ENCODE measurements at regions not wholly inside any gene's neighbourhood (a gene's known extent, or its start where the extent isn't known, plus 50 kb on each side); places are given as distances from the start of the nearest gene placed in this dataset.

DNA sequence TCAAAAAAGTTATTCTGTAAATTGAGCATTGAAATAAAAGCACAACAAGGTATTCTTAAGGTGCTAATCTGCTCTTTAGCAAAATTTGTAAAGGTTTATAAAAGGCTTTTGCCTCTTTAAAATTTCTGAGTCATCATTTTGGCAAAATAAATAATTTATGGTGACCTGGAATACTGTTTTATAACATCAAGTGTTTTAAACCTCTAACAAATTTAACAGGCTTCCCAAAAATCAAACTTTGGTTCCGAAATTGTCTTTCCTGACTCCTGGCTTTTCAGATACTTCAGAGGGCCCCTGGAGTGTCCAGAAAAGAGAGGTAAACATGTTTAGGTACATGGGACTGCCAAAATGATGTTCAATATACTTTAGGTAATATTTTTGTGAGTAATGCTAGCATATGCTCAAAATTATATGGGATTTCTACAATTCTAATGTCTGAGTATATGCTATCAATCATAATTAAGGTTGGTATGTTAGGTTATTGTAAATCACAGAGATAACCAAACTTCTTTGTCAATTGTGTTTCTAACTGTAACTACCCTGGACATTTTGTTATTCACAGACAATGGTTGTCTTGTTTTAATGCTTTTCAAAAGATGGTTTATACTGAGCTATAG is 160.3 kb upstream of the OLIG3 start:
- H3K4me1 ChIP-seq (ENCODE audit: insufficient read depth, low read length): no peaks in the 10 kb centered on the region
- H3K9me3 ChIP-seq (ENCODE audit: control insufficient read depth, insufficient read depth, low read length): peaks cover 5% of the 10 kb centered on the region; the same call in 1 of the 2 replicates
- no peak overlapping the region for H3K9ac ChIP-seq (ENCODE audit: low read depth, low read length)
- no peaks in the 10 kb centered on the region for H3K36me3 ChIP-seq (ENCODE audit: insufficient read depth, low read length)

DNA sequence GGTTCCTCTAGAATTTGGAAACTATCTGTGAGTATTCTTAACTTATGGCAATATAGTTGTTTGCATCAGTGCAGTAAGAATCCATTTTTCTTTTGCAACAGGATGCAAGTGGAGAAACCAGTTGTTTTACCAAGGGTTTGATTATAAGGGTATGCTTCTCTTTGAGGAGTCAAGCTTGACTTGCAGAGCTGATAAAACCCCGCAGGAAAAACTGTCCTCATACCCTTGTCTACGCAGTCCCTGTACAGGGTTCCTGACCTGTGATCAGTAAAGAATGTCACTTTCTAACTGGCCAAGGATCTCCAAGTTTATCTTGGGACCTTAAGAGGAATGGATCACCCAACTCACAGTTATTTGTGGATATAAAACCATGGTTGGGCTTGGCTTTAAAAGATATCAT is 161.1 kb upstream of the OLIG3 start:
- Histone ChIP-seq H3K4me1 (ENCODE audit: insufficient read depth, low read length) (no peaks in the 10 kb centered on the region), H3K36me3 (ENCODE audit: insufficient read depth, low read length) (no peaks in the 10 kb centered on the region), H3K9ac (ENCODE audit: low read depth, low read length) (no peak overlapping the region), H3K9me3 (ENCODE audit: control insufficient read depth, insufficient read depth, low read length) (peaks cover 5% of the 10 kb centered on the region; the same call in 1 of the 2 replicates)

DNA sequence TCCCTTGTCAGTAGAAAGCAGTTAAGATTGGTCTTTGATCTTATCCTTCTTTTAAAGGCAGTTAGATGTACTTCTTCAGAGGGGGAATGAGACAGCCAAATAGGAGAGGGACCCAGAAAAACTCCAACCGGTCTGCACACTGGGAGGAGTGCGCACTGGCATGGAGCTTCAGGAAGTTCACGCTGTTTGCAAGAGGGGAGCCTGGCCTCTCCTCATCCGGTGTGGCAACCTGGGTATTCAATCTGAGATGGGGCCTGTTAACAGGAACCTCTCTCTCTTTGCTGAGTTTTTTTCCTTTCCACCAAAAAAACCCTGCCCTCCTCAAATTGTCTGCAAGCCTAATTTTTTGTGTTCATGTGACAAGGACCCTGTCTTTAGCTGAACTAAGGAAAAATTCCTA is 162.5 kb upstream of the OLIG3 start:
- Histone ChIP-seq H3K9ac (ENCODE audit: low read depth, low read length) (no peak overlapping the region), H3K9me3 (ENCODE audit: control insufficient read depth, insufficient read depth, low read length) (peaks cover 5% of the 10 kb centered on the region; the same call in 1 of the 2 replicates), H3K4me1 (ENCODE audit: insufficient read depth, low read length) (no peaks in the 10 kb centered on the region), H3K36me3 (ENCODE audit: insufficient read depth, low read length) (no peaks in the 10 kb centered on the region)

DNA sequence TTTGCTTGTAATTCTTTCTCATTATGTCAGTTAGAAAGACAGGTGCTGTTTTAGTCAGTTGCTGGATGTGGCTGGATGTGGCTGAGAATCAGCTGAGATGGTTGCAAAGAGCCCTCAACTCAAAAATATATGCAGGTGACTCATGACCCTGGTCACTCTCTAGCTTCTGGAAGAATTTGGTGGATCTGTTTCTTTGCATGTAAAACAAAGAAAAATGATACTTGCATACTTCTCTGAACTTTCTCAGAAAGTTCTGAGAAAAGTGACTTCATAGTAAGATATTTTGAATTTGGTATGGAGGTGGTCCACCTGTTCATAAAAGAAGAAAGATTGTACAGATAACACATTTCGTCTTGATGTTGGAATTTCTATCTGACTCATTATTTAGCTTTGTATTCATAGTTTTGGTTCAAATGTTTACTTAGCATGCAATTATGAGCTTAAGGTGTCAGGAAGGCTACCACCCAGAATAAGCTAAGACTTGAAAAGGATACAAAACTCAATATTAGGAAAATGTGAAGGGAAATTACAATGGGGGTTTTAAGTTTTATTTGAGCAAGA is 163.2 kb upstream of the OLIG3 start:
- Histone ChIP-seq H3K9me3 (ENCODE audit: control insufficient read depth, insufficient read depth, low read length) (peaks cover 5% of the 10 kb centered on the region; the same call in 1 of the 2 replicates), H3K4me1 (ENCODE audit: insufficient read depth, low read length) (no peaks in the 10 kb centered on the region), H3K9ac (ENCODE audit: low read depth, low read length) (no peak overlapping the region), H3K36me3 (ENCODE audit: insufficient read depth, low read length) (no peaks in the 10 kb centered on the region)

DNA sequence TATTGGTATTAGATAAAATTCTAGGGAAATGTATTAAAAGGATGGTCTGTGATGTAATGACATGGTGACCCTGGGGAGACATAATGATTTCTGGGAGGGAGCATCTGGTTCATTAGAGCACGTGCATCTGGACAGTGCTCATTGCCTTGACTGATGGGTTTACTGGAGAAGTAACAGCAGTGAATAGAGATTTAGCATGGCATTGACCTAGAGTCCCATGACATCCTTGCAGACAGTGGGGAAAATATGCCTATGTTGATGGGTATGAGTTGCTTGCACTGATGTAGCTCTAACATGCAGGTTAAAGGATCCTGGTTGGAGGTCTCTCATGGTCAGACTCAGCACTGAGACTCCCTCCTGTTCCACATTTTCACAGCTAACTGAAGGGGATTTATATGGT is 164.1 kb upstream of the OLIG3 start:
- Histone ChIP-seq H3K9me3 (ENCODE audit: control insufficient read depth, insufficient read depth, low read length) (peaks cover 5% of the 10 kb centered on the region; the same call in 1 of the 2 replicates), H3K9ac (ENCODE audit: low read depth, low read length) (no peak overlapping the region), H3K4me1 (ENCODE audit: insufficient read depth, low read length) (no peaks in the 10 kb centered on the region), H3K36me3 (ENCODE audit: insufficient read depth, low read length) (no peaks in the 10 kb centered on the region)

DNA sequence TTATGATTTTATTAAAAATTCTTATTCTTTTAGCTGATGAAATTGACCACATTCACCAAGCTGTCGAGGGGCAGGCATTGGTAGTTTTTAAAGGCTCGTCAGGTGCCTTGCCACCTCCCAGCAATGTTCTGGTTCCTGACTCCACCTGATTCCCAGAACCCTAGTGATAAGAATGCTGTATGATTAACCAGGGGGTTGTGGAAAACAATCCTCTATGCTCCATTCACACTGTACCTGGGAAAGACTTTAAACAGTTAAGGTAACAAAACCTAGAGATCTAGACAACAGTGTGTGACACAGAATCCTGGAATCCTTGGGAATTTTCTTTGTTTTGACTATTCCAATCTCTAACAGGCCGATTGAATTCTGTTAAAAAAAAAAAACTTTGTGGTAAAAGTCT is 165.7 kb upstream of the OLIG3 start:
- Histone ChIP-seq H3K4me1 (ENCODE audit: insufficient read depth, low read length) (no peaks in the 10 kb centered on the region), H3K9ac (ENCODE audit: low read depth, low read length) (no peak overlapping the region), H3K36me3 (ENCODE audit: insufficient read depth, low read length) (no peaks in the 10 kb centered on the region), H3K9me3 (ENCODE audit: control insufficient read depth, insufficient read depth, low read length) (peaks cover under 1% of the 10 kb centered on the region; the same call in 1 of the 2 replicates)

DNA sequence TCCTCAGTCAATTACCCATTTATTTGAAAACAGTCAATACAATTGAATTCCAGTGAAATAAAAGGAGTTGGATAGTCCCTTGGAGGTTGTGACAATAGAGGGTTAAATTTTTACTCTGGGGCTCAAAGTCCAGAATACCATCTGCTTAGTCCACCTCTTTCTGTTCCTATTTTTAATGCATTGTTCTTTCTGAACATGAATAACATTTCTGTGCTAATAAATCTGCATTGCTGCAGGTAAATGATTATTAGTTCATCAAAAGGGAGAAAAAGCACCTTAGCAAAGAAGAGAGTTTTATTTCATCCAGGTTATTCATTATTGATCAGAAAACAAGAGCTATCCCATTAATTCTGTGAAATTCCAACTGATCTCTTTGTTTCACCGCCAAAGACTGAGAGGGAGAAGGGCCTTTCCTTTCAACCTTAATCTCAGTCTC is 166.1 kb upstream of the OLIG3 start:
- H3K9me3 ChIP-seq (ENCODE audit: control insufficient read depth, insufficient read depth, low read length): no peaks in the 10 kb centered on the region; the same call in 1 of the 2 replicates
- no peak overlapping the region for H3K9ac ChIP-seq (ENCODE audit: low read depth, low read length)
- no peaks in the 10 kb centered on the region for H3K36me3 ChIP-seq (ENCODE audit: insufficient read depth, low read length)
- H3K4me1 ChIP-seq (ENCODE audit: insufficient read depth, low read length): no peaks in the 10 kb centered on the region

DNA sequence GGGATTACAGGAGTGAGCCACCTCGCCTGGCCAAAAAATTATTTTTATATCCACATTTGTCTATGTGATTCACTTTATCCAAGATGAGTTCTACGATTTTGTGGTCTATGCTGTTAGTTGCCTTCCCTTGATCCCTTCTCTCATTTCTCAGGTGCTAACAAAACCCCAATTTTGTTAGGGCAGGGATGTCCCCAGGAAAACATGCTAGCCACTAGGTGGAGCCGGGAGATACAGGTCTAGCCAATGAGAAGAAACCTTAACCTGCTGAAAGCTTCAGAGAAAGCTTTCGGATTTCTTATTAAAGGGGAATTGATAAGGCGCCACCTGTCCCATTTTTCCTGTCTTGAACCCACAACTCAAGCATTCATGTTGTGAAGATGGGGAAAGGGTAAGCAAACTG is 167.4 kb upstream of the OLIG3 start:
- H3K9me3 ChIP-seq (ENCODE audit: control insufficient read depth, insufficient read depth, low read length): no peaks in the 10 kb centered on the region
- no peaks in the 10 kb centered on the region for H3K36me3 ChIP-seq (ENCODE audit: insufficient read depth, low read length)
- H3K9ac ChIP-seq (ENCODE audit: low read depth, low read length): no peak overlapping the region
- H3K4me1 ChIP-seq (ENCODE audit: insufficient read depth, low read length): no peaks in the 10 kb centered on the region

DNA sequence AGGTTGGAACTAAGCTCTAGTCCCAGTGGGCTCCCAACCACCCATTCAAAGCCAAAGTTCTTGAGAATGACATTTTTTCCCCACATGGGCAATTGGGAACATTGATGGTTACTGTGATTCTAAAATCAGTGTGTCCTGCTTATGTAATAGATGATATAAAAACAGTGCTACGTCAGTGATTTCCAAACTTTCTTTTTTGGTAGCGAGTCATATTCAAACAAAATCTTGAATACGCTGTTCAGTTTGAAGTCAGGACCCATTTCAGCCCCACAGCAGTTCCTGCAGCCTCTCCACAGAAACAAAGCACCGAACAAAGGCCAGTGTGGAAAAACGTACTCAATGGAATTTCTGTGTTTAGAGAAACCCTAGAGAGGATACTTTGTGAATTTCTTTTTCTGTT is 170.0 kb upstream of the OLIG3 start:
- no peaks in the 10 kb centered on the region for H3K9me3 ChIP-seq (ENCODE audit: control insufficient read depth, insufficient read depth, low read length)
- no peak overlapping the region for H3K9ac ChIP-seq (ENCODE audit: low read depth, low read length)
- no peaks in the 10 kb centered on the region for H3K4me1 ChIP-seq (ENCODE audit: insufficient read depth, low read length)
- H3K36me3 ChIP-seq (ENCODE audit: insufficient read depth, low read length): no peaks in the 10 kb centered on the region

DNA sequence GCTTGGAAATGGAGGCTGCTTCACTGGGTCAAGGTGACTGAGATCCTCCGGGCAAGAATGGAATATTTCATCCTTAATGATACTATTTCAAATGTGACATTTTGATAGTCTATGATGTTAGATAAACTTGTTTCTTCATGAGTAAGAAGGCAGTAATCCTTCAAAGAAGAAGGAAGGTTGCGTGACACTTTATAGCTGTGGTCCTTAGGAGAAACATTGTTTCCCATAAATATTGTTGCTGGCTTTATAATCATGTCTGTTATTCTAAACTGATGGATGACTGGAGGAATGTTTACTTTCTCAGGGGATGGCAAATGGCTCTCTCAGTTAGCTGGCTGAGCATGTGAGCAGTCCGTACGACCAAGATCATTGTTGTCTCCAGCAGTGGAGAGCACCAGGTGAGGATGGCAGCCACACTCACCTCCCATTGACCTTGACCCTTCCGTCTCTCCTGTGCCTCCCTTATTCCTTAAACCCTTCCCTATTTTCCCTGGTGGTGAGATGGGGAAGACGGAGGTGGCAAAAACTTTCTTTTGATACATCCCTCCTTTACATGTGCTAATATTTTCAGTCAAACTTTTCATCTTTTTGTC is 171.2 kb upstream of the OLIG3 start:
- H3K9me3 ChIP-seq (ENCODE audit: control insufficient read depth, insufficient read depth, low read length): no peaks in the 10 kb centered on the region
- no peaks in the 10 kb centered on the region for H3K36me3 ChIP-seq (ENCODE audit: insufficient read depth, low read length)
- no peak overlapping the region for H3K9ac ChIP-seq (ENCODE audit: low read depth, low read length)
- H3K4me1 ChIP-seq (ENCODE audit: insufficient read depth, low read length): no peaks in the 10 kb centered on the region

DNA sequence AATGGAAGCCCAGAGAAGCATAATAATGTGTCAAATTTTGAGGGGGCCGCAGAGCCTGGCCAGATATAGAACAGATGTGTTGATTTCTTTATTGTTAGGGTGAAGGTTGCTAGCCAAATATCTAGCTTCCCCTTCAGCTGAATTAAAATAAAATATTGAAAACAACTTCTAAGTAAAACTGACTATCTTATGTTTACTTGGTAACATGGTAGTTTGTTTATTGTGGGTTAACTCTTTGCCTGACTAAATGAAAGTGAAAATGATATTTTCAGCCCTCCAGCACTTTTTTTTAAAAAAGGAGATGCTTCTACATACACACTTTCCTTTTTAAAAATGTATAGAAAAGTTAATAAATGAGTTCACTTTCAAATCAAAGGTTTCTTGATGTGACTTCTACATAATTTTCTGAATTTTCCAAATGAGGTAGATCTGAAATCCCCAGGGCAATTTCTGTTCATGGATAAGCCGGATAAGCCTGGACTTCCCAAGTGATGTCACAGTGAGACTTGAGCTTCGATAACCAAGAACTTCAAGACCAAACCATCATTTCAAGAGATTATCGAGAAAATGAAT is 172.1 kb upstream of the OLIG3 start:
- H3K4me1 ChIP-seq (ENCODE audit: insufficient read depth, low read length): no peaks in the 10 kb centered on the region
- H3K9me3 ChIP-seq (ENCODE audit: control insufficient read depth, insufficient read depth, low read length): no peaks in the 10 kb centered on the region
- no peak overlapping the region for H3K9ac ChIP-seq (ENCODE audit: low read depth, low read length)
- H3K36me3 ChIP-seq (ENCODE audit: insufficient read depth, low read length): no peaks in the 10 kb centered on the region

DNA sequence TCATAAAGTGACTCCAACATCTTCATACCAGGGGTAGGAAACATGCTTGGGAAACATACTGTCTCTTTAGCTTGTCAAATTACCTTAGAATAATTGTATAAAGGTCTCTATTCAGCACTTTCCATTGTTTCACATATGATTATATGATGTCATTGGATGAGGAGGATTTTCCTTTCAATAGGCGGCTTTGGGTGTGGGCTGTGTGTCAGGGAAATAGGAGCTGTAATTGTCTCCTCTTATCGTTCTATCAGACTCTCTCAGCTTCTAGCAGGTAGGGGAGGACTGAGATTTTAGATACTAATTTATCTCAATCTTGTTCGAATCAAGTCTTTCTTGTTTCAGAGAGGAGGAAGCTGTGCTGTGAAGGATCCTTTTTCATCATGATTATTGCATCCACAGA is 179.4 kb upstream of the OLIG3 start:
- Histone ChIP-seq H3K9me3 (ENCODE audit: control insufficient read depth, insufficient read depth, low read length) (no peaks in the 10 kb centered on the region), H3K9ac (ENCODE audit: low read depth, low read length) (no peak overlapping the region), H3K36me3 (ENCODE audit: insufficient read depth, low read length) (no peaks in the 10 kb centered on the region), H3K4me1 (ENCODE audit: insufficient read depth, low read length) (no peaks in the 10 kb centered on the region)

DNA sequence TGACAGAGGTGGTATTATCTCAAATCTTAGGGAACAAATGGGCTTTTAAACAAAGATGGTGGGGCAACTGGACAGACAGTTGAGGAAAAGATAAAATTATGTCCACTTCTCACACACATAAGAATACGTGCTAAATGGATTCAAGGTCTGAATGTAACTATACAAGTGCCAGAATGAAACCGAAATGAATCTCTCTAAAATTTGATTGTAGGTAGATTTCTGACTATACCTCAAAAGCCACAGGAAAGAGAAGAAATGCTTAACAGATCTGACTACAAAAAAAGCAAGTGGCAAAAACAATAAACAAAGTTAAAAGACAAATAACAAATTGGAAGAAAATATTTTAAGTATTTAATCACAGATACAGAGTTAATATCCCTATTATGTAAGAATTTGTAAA is 182.7 kb upstream of the OLIG3 start:
- Histone ChIP-seq H3K4me1 (ENCODE audit: insufficient read depth, low read length) (no peaks in the 10 kb centered on the region), H3K9ac (ENCODE audit: low read depth, low read length) (no peak overlapping the region), H3K36me3 (ENCODE audit: insufficient read depth, low read length) (no peaks in the 10 kb centered on the region), H3K9me3 (ENCODE audit: control insufficient read depth, insufficient read depth, low read length) (no peaks in the 10 kb centered on the region)

DNA sequence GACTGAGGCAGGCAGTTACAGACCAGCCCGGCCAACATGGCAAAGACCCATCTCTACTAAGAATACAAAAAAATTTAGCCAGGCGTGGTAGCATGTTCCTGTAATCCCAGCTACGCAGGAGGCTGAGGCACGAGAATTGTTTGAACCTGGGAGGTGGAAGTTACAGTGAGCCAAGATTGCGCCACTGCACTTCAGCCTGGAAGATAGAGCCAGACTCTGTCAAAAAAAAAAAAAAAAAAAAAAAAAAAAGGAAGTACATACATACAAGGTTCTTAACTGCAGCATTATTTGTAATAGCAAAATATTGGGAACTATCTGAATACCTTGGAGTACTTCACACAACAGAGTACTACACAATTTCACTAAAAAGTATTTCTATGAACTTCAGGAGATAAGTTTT is 183.5 kb upstream of the OLIG3 start:
- Histone ChIP-seq H3K36me3 (ENCODE audit: insufficient read depth, low read length) (no peaks in the 10 kb centered on the region), H3K9me3 (ENCODE audit: control insufficient read depth, insufficient read depth, low read length) (no peaks in the 10 kb centered on the region), H3K9ac (ENCODE audit: low read depth, low read length) (no peak overlapping the region), H3K4me1 (ENCODE audit: insufficient read depth, low read length) (no peaks in the 10 kb centered on the region)

DNA sequence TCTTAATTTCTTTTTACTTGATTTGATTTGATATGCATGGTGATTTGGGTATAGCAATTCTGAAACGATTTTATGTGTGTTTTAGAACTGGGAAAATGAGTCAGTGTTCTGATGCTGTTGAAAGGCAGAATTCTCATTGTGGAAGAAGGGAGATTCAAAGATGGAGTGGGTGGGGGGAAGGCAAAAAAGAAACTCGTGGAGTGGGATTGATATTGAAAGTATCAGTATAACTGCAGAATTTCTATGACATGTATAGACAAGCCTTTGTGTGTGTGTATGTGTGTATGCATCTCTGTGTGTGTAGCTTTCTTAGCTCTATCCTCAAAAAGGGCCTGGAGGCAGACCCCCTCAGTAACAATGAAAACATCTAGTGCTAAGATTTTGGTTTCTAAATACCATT is 184.3 kb upstream of the OLIG3 start:
- Histone ChIP-seq H3K9me3 (ENCODE audit: control insufficient read depth, insufficient read depth, low read length) (no peaks in the 10 kb centered on the region), H3K4me1 (ENCODE audit: insufficient read depth, low read length) (no peaks in the 10 kb centered on the region), H3K36me3 (ENCODE audit: insufficient read depth, low read length) (no peaks in the 10 kb centered on the region), H3K9ac (ENCODE audit: low read depth, low read length) (no peak overlapping the region)

Measured in ES-I3 (cell line).